Gastrocnemius medialis (tissue), 4 donors: ENCODE measurements at regions not wholly inside any gene's neighbourhood (a gene's known extent, or its start where the extent isn't known, plus 50 kb on each side); places are given as distances from the start of the nearest gene placed in this dataset.

ENCODE experiments used
- ATAC-seq, 2 donors: fragments of 150-250 bp; one replicate each; pipeline ENCODE4 v1.9.1; 2016
- DNase-seq, 2 donors: peaks; one replicate each; pipeline ENCODE4 v3.0.0-alpha.2; 2019
- H3K27ac ChIP-seq, 4 donors: fragments of 200-600 bp; sonication (generic); 1 replicate in 1 of 4; 2 replicates in 3 of 4; pipeline ENCODE4 v1.5.1; 2016 to 2018; ENCODE audit warnings: mild to moderate bottlenecking in 2 of 4, moderate library complexity in 1 of 4
- H3K27me3 ChIP-seq, 3 donors: fragments of 200-600 bp; sonication (generic) in 2 of 3; 1 replicate in 1 of 3; 2 replicates in 2 of 3; pipeline versions ENCODE4 v1.5.1 to v1.6.0; 2016 to 2019; ENCODE audit warnings: mild to moderate bottlenecking in 1 of 3, moderate library complexity in 1 of 3
- H3K36me3 ChIP-seq, 2 donors: fragments of 200-600 bp; sonication (generic) in 1 of 2; one replicate each; pipeline ENCODE4 v1.5.1; 2017 to 2018
- H3K4me1 ChIP-seq, 2 donors: fragments of 200-600 bp; sonication (generic) in 1 of 2; one replicate each; pipeline ENCODE4 v1.5.1; 2016 to 2017; ENCODE audit warnings: mild to moderate bottlenecking in 2 of 2
- H3K4me3 ChIP-seq, 4 donors: fragments of 200-600 bp; sonication (generic) in 3 of 4; 1 replicate in 1 of 4; 2 replicates in 3 of 4; pipeline ENCODE4 v1.5.1; 2016 to 2019; ENCODE audit warnings: mild to moderate bottlenecking in 2 of 4
- H3K9me3 ChIP-seq, 3 donors: fragments of 200-600 bp; sonication (generic) in 2 of 3; 1 replicate in 1 of 3; 2 replicates in 2 of 3; pipeline ENCODE4 v1.5.1; 2016 to 2019
- POLR2A ChIP-seq, 2 donors: fragments of 450-650 bp; IDR thresholded peaks; one replicate each; pipeline ENCODE4 v1.6.1; 2017; ENCODE audit warnings: antibody characterized with exemption in 2 of 2, mild to moderate bottlenecking in 2 of 2, moderate library complexity in 2 of 2
- in situ Hi-C, 4 donors: fragments of 200-750 bp; cut with MboI; loops; one replicate each; pipeline versions ENCODE4 v1.15.0 to v1.8.0; 2017; ENCODE audit warnings: low sequenced_read_pairs in 4 of 4
- intact Hi-C: fragments of 100-400 bp; cut with DNase I; formaldehyde crosslinking; loops from one replicate; pipeline ENCODE4 v1.15.1; 2023; ENCODE audit warnings: low total_unique reads
- TF ChIP-seq, protein P1 (sequence below), 5 experiments: fragments of 450-650 bp in 3 of 5; fragments of 200-600 bp in 2 of 5; sonication (generic) in 2 of 5; IDR thresholded peaks in 4 of 5; conservative IDR thresholded peaks in 1 of 5; 1 replicate in 4 of 5; 2 replicates in 1 of 5; pipeline ENCODE4 v1.5.1; 2016 to 2019; ENCODE audit warnings: antibody characterized with exemption in 5 of 5, mild to moderate bottlenecking in 3 of 5, moderate library complexity in 3 of 5

DNA sequence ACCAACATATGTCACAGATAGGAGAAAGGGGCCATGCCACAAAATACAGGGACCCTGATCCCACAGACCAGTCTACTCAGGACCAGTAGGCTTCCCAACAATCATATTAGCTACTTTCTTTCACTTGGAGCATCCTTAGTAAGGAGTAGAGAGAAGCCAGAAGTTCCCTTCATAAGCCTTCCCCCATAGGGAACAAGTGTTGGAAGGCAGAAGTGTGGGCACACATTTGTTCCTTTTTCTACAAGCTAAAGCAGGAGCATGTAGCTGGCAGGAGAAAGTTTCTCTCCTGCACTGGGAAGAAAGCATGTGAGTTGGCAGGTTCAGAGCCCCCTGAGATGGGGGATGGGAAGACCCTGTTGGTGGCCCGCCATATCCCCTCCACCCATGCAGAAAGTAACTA, 165.4 kb downstream of the KCTD12 start:
- Histone ChIP-seq H3K27ac (no peak overlapping the region), H3K9me3 (no peaks in the 10 kb centered on the region), H3K36me3 (no peaks in the 10 kb centered on the region), H3K27me3 (no peaks in the 10 kb centered on the region), H3K4me3 (no peak overlapping the region), H3K4me1 (peaks cover 6 to 21% of the 10 kb centered on the region in 2 donors)
- TF ChIP-seq, protein P1, sequence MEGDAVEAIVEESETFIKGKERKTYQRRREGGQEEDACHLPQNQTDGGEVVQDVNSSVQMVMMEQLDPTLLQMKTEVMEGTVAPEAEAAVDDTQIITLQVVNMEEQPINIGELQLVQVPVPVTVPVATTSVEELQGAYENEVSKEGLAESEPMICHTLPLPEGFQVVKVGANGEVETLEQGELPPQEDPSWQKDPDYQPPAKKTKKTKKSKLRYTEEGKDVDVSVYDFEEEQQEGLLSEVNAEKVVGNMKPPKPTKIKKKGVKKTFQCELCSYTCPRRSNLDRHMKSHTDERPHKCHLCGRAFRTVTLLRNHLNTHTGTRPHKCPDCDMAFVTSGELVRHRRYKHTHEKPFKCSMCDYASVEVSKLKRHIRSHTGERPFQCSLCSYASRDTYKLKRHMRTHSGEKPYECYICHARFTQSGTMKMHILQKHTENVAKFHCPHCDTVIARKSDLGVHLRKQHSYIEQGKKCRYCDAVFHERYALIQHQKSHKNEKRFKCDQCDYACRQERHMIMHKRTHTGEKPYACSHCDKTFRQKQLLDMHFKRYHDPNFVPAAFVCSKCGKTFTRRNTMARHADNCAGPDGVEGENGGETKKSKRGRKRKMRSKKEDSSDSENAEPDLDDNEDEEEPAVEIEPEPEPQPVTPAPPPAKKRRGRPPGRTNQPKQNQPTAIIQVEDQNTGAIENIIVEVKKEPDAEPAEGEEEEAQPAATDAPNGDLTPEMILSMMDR (IDR thresholded peaks at IDR 0.05 in 4 of 5, conservative IDR thresholded peaks at IDR 0.05 in 1 of 5), result no peak
- TF ChIP-seq POLR2A (IDR thresholded peaks at IDR 0.05), result no peak
- in situ Hi-C loops (no loop called here), intact Hi-C loops (loop anchor here (10.0 kb wide), 1 partner anchor 94 kb away; no protein-coding TSS in a partner anchor)
- no peak for ATAC-seq
- no peak for DNase-seq

DNA sequence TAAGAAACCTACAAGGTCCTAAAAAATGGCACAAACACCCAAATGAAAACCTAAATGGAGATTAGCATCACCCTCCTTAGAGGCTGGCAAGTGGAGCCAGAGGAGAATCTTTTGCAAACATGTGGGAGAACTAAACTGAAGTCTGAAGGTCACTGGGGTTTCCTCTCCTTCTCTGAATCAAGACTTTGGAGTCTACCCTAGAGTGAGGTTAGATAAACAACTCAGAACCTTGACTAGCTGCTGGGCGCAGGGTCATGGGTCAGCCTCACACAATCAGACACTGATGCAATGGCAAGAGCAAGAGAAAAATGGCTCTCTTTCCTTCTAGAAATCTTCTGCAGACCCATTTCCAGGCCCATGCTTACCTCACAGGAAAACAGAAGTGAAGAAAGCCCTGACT, 165.8 kb downstream of the KCTD12 start:
- Histone ChIP-seq H3K36me3 (no peaks in the 10 kb centered on the region), H3K9me3 (no peaks in the 10 kb centered on the region), H3K27ac (no peak overlapping the region), H3K4me3 (no peak overlapping the region), H3K4me1 (peaks cover 6 to 21% of the 10 kb centered on the region in 2 donors), H3K27me3 (no peaks in the 10 kb centered on the region)
- in situ Hi-C loops, result no loop called here
- TF ChIP-seq, protein P1 (IDR thresholded peaks at IDR 0.05 in 4 of 5, conservative IDR thresholded peaks at IDR 0.05 in 1 of 5), result no peak
- TF ChIP-seq POLR2A (IDR thresholded peaks at IDR 0.05), result no peak
- ATAC-seq (no peak), DNase-seq (no peak)
- intact Hi-C loops, result loop anchor here (10.0 kb wide), 1 partner anchor 94 kb away; no protein-coding TSS in a partner anchor

DNA sequence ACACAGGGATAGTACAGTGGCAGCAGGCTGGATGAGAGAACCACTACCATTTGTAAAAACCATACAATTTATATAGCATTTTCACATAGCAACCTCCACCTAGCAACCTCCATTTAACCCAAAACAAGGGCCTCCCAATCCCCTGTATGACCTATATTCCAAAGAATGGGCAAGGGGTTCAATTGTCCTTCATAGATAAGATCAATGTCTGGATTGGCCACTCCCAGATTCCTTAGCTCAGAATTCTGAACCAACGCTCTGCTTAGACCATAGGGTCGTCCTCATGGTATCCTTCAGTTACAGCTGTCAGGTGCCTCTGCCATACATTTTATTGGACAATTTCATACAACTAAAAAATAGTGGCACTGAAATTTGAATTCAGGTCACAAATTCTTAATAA, 166.2 kb downstream of the KCTD12 start:
- intact Hi-C loops (loop anchor here (10.0 kb wide), 1 partner anchor 95 kb away; no protein-coding TSS in a partner anchor), in situ Hi-C loops (no loop called here)
- Histone ChIP-seq H3K9me3 (no peaks in the 10 kb centered on the region), H3K36me3 (no peaks in the 10 kb centered on the region), H3K4me3 (no peak overlapping the region), H3K27me3 (no peaks in the 10 kb centered on the region), H3K4me1 (peaks cover 4 to 18% of the 10 kb centered on the region in 2 donors), H3K27ac (no peak overlapping the region)
- TF ChIP-seq POLR2A (IDR thresholded peaks at IDR 0.05), result no peak
- TF ChIP-seq, protein P1 (IDR thresholded peaks at IDR 0.05 in 4 of 5, conservative IDR thresholded peaks at IDR 0.05 in 1 of 5), result no peak
- ATAC-seq, result no peak
- no peak for DNase-seq

DNA sequence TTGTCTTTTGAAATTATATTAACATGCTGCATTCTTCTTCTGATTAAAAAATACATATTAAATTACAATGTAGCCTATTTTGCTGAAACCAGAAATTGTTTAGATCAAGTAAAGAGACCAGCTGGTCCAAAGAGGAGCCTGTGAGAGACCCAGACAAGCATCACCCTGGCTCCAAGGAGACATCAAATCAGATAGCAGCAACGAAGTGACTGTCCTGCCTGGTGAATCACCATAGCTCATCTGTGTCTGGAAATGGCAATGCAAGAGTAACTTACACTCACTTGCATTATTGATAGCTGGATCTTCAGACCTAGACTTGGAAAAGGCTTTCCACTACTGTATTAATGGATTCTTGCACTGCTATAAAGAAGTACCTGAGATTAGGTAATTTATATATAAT, 169.1 kb downstream of the KCTD12 start:
- in situ Hi-C loops (no loop called here), intact Hi-C loops (no loop called here)
- Histone ChIP-seq H3K27ac (no peak overlapping the region), H3K36me3 (no peaks in the 10 kb centered on the region), H3K27me3 (no peaks in the 10 kb centered on the region), H3K4me3 (no peak overlapping the region), H3K9me3 (no peaks in the 10 kb centered on the region), H3K4me1 (peaks cover 0 to 2% of the 10 kb centered on the region in 2 donors)
- no peak for TF ChIP-seq POLR2A (IDR thresholded peaks at IDR 0.05)
- TF ChIP-seq, protein P1 (IDR thresholded peaks at IDR 0.05 in 4 of 5, conservative IDR thresholded peaks at IDR 0.05 in 1 of 5), result no peak
- DNase-seq (no peak), ATAC-seq (no peak)

DNA sequence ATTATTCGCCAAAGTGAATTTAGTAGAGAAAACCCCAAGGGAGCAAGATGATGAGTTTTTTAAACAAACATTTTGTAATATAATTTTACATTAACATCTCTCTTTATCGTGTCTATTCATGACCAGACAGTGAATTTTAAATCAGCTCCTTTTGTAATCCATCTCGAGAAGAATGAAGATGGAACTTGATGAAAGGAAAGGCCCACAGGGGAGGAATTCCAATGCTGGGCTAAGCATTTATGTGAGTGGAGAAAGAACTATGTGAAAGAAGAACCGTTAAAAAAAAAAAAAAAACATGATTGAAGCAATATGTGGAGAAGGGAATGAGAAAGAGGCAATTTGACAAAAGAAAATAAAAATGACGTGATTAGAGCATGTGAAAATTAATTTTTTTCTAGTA, 170.6 kb downstream of the KCTD12 start:
- H3K4me1 ChIP-seq, result peaks cover 5 to 6% of the 10 kb centered on the region in 2 donors
- H3K27me3 ChIP-seq, result no peaks in the 10 kb centered on the region
- no peaks in the 10 kb centered on the region for H3K9me3 ChIP-seq
- intact Hi-C loops, result no loop called here
- ATAC-seq (no peak), DNase-seq (no peak)
- peak overlapping the region; percentile 14 to 48 (median 32) for H3K27ac ChIP-seq
- TF ChIP-seq, protein P1 (IDR thresholded peaks at IDR 0.05 in 4 of 5, conservative IDR thresholded peaks at IDR 0.05 in 1 of 5), result no peak
- TF ChIP-seq POLR2A (IDR thresholded peaks at IDR 0.05), result no peak
- H3K36me3 ChIP-seq, result no peaks in the 10 kb centered on the region
- H3K4me3 ChIP-seq, result no peak overlapping the region
- in situ Hi-C loops, result no loop called here
